ENCODE measurements at regions not wholly inside any gene's neighbourhood (a gene's known extent, or its start where the extent isn't known, plus 50 kb on each side); places are given as distances from the start of the nearest gene placed in this dataset.
"Not testable (repeated sequence)": the region's sequence is repeated elsewhere in the genome, so short reads cannot be mapped to it uniquely, and the experiment has no call there.

- intact Hi-C loops (cut with DNase I): no loop called here
- Histone ChIP-seq H3K9me3 (no peaks in the 10 kb centered on the region), H3K4me1 (no peaks in the 10 kb centered on the region), H3K27ac (no peak overlapping the region), H3K27me3 (no peaks in the 10 kb centered on the region), H3K36me3 (no peaks in the 10 kb centered on the region), H3K4me3 (no peak overlapping the region)
- TF ChIP-seq, protein P1, sequence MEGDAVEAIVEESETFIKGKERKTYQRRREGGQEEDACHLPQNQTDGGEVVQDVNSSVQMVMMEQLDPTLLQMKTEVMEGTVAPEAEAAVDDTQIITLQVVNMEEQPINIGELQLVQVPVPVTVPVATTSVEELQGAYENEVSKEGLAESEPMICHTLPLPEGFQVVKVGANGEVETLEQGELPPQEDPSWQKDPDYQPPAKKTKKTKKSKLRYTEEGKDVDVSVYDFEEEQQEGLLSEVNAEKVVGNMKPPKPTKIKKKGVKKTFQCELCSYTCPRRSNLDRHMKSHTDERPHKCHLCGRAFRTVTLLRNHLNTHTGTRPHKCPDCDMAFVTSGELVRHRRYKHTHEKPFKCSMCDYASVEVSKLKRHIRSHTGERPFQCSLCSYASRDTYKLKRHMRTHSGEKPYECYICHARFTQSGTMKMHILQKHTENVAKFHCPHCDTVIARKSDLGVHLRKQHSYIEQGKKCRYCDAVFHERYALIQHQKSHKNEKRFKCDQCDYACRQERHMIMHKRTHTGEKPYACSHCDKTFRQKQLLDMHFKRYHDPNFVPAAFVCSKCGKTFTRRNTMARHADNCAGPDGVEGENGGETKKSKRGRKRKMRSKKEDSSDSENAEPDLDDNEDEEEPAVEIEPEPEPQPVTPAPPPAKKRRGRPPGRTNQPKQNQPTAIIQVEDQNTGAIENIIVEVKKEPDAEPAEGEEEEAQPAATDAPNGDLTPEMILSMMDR (IDR thresholded peaks at IDR 0.05): no peak
- no peak for DNase-seq (ENCODE audit: low spot score in 2 of 2)
These were observed 203.8 kb upstream of the WDFY3 start for GRCh38 chr4:85170241-85170640.

DNA sequence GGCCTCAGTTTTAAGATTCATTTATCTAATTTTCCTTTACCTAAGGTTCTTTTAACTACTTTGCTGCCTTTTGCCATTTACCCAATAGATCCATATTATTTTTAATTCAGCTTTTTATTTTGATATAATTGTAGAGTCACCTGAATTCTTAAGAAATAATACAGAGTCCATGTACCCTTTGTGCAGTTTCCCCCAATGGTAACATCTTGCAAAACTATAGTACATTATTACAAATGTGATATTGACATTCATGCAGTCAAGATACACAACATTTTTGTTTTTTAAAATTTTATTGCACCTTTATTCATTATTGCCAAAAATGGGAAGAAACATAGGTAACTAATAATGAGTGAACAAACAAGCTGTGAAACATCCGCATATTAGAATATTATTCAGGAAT is 208.7 kb upstream of the WDFY3 start:
- Histone ChIP-seq H3K27ac (no peak overlapping the region), H3K36me3 (no peaks in the 10 kb centered on the region), H3K9me3 (no peaks in the 10 kb centered on the region), H3K4me1 (no peaks in the 10 kb centered on the region), H3K4me3 (no peak overlapping the region), H3K27me3 (no peaks in the 10 kb centered on the region)
- TF ChIP-seq, protein P1 (IDR thresholded peaks at IDR 0.05): no peak
- DNase-seq (ENCODE audit: low spot score in 2 of 2): no peak
- intact Hi-C loops (cut with DNase I): no loop called here

DNA sequence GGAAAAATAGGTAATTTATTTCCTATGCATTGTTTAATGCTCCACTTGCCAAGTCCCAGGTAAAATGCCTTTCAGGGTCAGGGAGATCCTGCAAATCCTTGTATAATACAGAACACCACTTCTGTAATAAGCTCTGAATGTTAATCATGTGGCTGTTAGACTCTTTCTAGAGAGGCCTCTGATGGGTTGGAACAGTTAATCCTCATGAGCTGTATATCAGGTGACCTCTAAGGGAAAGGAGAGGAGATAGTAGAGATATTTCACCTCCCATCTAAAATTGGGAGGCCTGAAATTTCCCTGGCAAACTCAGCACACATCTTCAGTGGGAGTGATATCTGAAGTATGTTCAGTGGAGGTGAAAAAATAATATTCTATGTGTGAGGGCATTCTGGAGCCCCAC is 210.6 kb upstream of the WDFY3 start:
- intact Hi-C loops (cut with DNase I): no loop called here
- Histone ChIP-seq H3K9me3 (no peaks in the 10 kb centered on the region), H3K36me3 (no peaks in the 10 kb centered on the region), H3K27ac (no peak overlapping the region), H3K4me3 (no peak overlapping the region), H3K27me3 (no peaks in the 10 kb centered on the region), H3K4me1 (no peaks in the 10 kb centered on the region)
- TF ChIP-seq, protein P1 (IDR thresholded peaks at IDR 0.05): no peak
- no peak for DNase-seq (ENCODE audit: low spot score in 2 of 2)

DNA sequence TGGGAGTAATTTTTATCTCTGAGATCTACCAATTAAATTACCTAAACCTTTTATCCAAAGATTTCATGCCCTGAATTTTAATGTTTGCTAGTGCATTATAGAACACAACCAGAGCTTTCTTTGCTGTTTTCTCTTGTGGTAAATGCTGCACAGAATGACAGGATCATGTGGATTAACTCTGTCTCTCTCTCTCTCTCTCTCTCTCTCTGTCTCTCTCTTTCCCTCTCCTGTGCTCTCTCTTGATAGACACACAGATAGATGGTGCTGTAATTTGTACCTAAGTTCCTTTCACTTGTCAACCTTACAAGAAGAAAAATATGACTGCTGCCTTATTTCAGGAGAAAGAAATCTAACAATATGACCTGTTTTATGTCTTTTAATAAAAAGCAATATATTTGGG is 211.2 kb upstream of the WDFY3 start:
- no peak overlapping the region for H3K27ac ChIP-seq
- H3K36me3 ChIP-seq: no peaks in the 10 kb centered on the region
- TF ChIP-seq, protein P1 (IDR thresholded peaks at IDR 0.05): no peak
- no peaks in the 10 kb centered on the region for H3K9me3 ChIP-seq
- H3K27me3 ChIP-seq: no peaks in the 10 kb centered on the region
- no peak overlapping the region for H3K4me3 ChIP-seq
- intact Hi-C loops (cut with DNase I): no loop called here
- no peaks in the 10 kb centered on the region for H3K4me1 ChIP-seq
- DNase-seq (ENCODE audit: low spot score in 2 of 2): no peak

DNA sequence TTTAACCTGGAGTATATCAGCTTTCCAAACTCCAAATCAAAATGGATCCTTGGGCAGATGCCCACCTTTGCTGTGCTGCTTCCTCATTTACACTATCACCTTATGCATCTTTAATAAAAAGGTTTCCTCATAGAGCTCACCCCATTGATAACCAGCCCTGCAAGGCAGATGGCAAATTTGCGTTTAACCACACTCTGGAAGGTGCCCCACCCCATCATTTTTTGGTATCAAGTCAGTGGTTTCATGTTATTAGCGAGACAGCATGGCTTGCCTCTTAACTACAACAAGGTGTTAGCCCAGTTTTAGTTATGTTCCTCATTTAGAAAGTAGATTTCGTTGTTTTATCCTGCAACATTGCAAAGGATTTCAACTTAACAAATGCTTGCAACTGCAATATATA is 214.0 kb upstream of the WDFY3 start:
- H3K4me3 ChIP-seq: no peak overlapping the region
- H3K27ac ChIP-seq: no peak overlapping the region
- intact Hi-C loops (cut with DNase I): no loop called here
- H3K9me3 ChIP-seq: no peaks in the 10 kb centered on the region
- TF ChIP-seq, protein P1 (IDR thresholded peaks at IDR 0.05): no peak
- no peaks in the 10 kb centered on the region for H3K4me1 ChIP-seq
- H3K36me3 ChIP-seq: no peaks in the 10 kb centered on the region
- H3K27me3 ChIP-seq: no peaks in the 10 kb centered on the region
- DNase-seq (ENCODE audit: low spot score in 2 of 2): no peak

- no peaks in the 10 kb centered on the region for H3K4me1 ChIP-seq
- TF ChIP-seq, protein P1 (IDR thresholded peaks at IDR 0.05): no peak
- intact Hi-C loops (cut with DNase I): no loop called here
- H3K9me3 ChIP-seq: no peaks in the 10 kb centered on the region
- no peaks in the 10 kb centered on the region for H3K27me3 ChIP-seq
- H3K4me3 ChIP-seq: no peak overlapping the region
- H3K36me3 ChIP-seq: no peaks in the 10 kb centered on the region
- no peak overlapping the region for H3K27ac ChIP-seq
- no peak for DNase-seq (ENCODE audit: low spot score in 2 of 2)
These were observed 220.6 kb upstream of the WDFY3 start for GRCh38 chr4:85187106-85187505.

GRCh38 chr4:85196015-85196414 is 229.5 kb upstream of the WDFY3 start:
- H3K36me3 ChIP-seq; H3K4me1 ChIP-seq; H3K27me3 ChIP-seq; DNase-seq (ENCODE audit: low spot score in 2 of 2); H3K4me3 ChIP-seq; H3K27ac ChIP-seq; intact Hi-C loops (cut with DNase I): not testable (repeated sequence)
- H3K9me3 ChIP-seq: peaks cover 0 to 11% of the 10 kb centered on the region in 2 donors
